Lower leg skin (tissue), 3 donors: ENCODE measurements at regions not wholly inside any gene's neighbourhood (a gene's known extent, or its start where the extent isn't known, plus 50 kb on each side); places are given as distances from the start of the nearest gene placed in this dataset.

Experiments
- POLR2A ChIP-seq, 2 donors: fragments of 450-650 bp; IDR thresholded peaks; one replicate each; pipeline ENCODE4 v1.6.1; 2016 to 2017; ENCODE audit warnings: antibody characterized with exemption in 2 of 2, mild to moderate bottlenecking in 1 of 2, moderate library complexity in 1 of 2
- TF ChIP-seq, protein P1 (sequence below), 3 donors: fragments of 450-650 bp; IDR thresholded peaks; one replicate each; pipeline ENCODE4 v1.5.1; 2016; ENCODE audit warnings: antibody characterized with exemption in 3 of 3, mild to moderate bottlenecking in 3 of 3, moderate library complexity in 2 of 3

DNA sequence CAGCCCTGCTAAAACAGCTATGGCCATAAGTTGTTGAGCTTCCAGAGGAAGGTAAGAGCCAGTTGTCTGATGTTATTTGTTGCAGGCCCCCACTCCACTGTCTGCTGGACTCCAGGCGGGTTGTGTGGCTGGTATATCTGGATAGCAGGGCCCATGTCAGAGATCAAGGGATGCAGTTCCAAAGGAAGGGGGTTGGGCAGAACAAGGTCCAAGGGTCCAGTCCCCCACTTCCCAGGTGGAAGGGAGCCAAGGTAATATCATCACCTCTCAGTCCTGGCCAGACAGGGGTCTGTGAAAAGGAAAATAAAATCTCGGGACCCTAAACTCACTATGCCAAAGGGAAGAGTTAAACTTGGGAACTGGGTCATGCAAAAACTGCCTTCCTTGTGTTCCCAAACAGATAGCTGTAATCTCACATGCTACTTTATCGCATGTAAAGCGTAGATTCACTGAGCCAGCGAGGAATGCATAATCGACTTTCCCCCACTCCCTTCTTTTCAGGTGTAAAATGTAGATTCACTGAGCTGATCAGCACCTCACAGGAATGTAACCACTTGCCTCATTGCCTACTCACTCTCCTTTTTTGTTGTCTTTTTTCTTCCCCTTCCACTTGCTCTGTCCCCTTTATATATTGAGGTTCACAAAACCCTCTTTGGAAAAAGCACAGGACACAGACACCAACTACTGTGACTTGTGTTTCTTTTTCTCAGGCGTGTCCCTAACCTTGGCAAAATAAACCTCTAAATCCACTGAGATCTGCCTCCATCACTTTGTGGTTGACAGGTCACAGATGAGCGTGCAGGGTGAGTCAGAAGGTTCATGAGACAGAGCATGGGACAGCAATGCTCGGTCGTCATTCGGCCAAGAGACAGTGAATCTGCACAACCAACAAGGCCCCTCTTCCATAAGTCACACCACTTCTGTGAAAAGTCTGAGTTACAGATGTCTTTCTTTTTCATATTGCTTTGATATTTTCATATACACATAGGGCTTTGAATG, 255.3 kb upstream of the SIX2 start:
- TF ChIP-seq, protein P1, sequence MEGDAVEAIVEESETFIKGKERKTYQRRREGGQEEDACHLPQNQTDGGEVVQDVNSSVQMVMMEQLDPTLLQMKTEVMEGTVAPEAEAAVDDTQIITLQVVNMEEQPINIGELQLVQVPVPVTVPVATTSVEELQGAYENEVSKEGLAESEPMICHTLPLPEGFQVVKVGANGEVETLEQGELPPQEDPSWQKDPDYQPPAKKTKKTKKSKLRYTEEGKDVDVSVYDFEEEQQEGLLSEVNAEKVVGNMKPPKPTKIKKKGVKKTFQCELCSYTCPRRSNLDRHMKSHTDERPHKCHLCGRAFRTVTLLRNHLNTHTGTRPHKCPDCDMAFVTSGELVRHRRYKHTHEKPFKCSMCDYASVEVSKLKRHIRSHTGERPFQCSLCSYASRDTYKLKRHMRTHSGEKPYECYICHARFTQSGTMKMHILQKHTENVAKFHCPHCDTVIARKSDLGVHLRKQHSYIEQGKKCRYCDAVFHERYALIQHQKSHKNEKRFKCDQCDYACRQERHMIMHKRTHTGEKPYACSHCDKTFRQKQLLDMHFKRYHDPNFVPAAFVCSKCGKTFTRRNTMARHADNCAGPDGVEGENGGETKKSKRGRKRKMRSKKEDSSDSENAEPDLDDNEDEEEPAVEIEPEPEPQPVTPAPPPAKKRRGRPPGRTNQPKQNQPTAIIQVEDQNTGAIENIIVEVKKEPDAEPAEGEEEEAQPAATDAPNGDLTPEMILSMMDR (IDR thresholded peaks at IDR 0.05): no peak
- no peak for TF ChIP-seq POLR2A (IDR thresholded peaks at IDR 0.05)
